ENCODE measurements at regions not wholly inside any gene's neighbourhood (a gene's known extent, or its start where the extent isn't known, plus 50 kb on each side); places are given as distances from the start of the nearest gene placed in this dataset.

DNA sequence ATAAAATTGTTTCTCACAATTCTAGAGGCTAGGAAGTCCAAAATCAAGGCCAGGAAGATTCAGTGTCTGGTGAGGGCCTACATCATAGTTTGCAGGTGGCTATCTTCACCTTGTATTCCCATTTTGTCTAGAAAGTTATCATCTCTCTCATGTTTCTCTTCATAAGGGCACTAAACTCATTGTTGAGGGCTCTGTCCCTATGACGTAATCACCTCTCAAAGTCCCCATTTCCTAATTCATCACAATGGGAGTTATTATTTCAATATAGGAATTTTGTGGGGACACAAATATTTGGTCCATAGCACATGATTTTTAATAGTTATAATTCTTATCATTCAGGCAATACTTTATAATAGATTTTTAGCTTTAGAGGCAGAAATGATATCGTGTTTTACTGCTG, 1509.2 kb upstream of the SEL1L start:
- ATAC-seq (ENCODE audit: insufficient read depth, low FRiP score): no peak
- H3K9ac ChIP-seq (ENCODE audit: insufficient read depth in 1 of 2, low read length in 2 of 2): no peak overlapping the region
- TF ChIP-seq, protein P1, sequence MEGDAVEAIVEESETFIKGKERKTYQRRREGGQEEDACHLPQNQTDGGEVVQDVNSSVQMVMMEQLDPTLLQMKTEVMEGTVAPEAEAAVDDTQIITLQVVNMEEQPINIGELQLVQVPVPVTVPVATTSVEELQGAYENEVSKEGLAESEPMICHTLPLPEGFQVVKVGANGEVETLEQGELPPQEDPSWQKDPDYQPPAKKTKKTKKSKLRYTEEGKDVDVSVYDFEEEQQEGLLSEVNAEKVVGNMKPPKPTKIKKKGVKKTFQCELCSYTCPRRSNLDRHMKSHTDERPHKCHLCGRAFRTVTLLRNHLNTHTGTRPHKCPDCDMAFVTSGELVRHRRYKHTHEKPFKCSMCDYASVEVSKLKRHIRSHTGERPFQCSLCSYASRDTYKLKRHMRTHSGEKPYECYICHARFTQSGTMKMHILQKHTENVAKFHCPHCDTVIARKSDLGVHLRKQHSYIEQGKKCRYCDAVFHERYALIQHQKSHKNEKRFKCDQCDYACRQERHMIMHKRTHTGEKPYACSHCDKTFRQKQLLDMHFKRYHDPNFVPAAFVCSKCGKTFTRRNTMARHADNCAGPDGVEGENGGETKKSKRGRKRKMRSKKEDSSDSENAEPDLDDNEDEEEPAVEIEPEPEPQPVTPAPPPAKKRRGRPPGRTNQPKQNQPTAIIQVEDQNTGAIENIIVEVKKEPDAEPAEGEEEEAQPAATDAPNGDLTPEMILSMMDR (IDR thresholded peaks at IDR 0.05; ENCODE audit: control extremely low read depth, extremely low read depth): no peak
- no peaks in the 10 kb centered on the region for H3K4me1 ChIP-seq (ENCODE audit: control insufficient read depth in 5 of 5, insufficient read depth in 5 of 5, low read length in 5 of 5)
- peaks cover 0 to 2% (median 0%) of the 10 kb centered on the region in 4 donors for H3K9me3 ChIP-seq (ENCODE audit: control insufficient read depth in 4 of 4, insufficient read depth in 3 of 4, low read length in 3 of 4)
- no peak for DNase-seq
- H3K27me3 ChIP-seq (ENCODE audit: control insufficient read depth in 3 of 3, insufficient read depth in 3 of 3, low read length in 2 of 3): no peaks in the 10 kb centered on the region
- no peak overlapping the region for H3K4me3 ChIP-seq
- H3K27ac ChIP-seq (ENCODE audit: low read depth in 1 of 2, low read length in 1 of 2): no peak overlapping the region
- WGBS, 2 donors: 47 to 90% methylated on average over 2 of the region's 2 CpGs
- H3K36me3 ChIP-seq (ENCODE audit: control insufficient read depth in 4 of 4, insufficient read depth in 4 of 4, low read length in 4 of 4): no peaks in the 10 kb centered on the region

GRCh38 chr14:83044001-83044400, 1510.3 kb upstream of the SEL1L start:
- Histone ChIP-seq H3K27ac (ENCODE audit: low read depth in 1 of 2, low read length in 1 of 2) (no peak overlapping the region), H3K9ac (ENCODE audit: insufficient read depth in 1 of 2, low read length in 2 of 2) (no peak overlapping the region), H3K4me3 (no peak overlapping the region), H3K4me1 (ENCODE audit: control insufficient read depth in 5 of 5, insufficient read depth in 5 of 5, low read length in 5 of 5) (no peaks in the 10 kb centered on the region), H3K9me3 (ENCODE audit: control insufficient read depth in 4 of 4, insufficient read depth in 3 of 4, low read length in 3 of 4) (peaks cover 0 to 2% (median 0%) of the 10 kb centered on the region in 4 donors), H3K36me3 (ENCODE audit: control insufficient read depth in 4 of 4, insufficient read depth in 4 of 4, low read length in 4 of 4) (no peaks in the 10 kb centered on the region), H3K27me3 (ENCODE audit: control insufficient read depth in 3 of 3, insufficient read depth in 3 of 3, low read length in 2 of 3) (no peaks in the 10 kb centered on the region)
- TF ChIP-seq, protein P1 (IDR thresholded peaks at IDR 0.05; ENCODE audit: control extremely low read depth, extremely low read depth): no peak
- ATAC-seq (ENCODE audit: insufficient read depth, low FRiP score) (no peak), DNase-seq (no peak)
- 69 to 84% methylated on average over 1 of the region's 1 CpG for WGBS, 2 donors

- DNase-seq (no peak), ATAC-seq (ENCODE audit: insufficient read depth, low FRiP score) (no peak)
- Histone ChIP-seq H3K27me3 (ENCODE audit: control insufficient read depth in 3 of 3, insufficient read depth in 3 of 3, low read length in 2 of 3) (no peaks in the 10 kb centered on the region), H3K9ac (ENCODE audit: insufficient read depth in 1 of 2, low read length in 2 of 2) (no peak overlapping the region), H3K9me3 (ENCODE audit: control insufficient read depth in 4 of 4, insufficient read depth in 3 of 4, low read length in 3 of 4) (no peaks in the 10 kb centered on the region), H3K27ac (ENCODE audit: low read depth in 1 of 2, low read length in 1 of 2) (no peak overlapping the region), H3K4me3 (no peak overlapping the region), H3K4me1 (ENCODE audit: control insufficient read depth in 5 of 5, insufficient read depth in 5 of 5, low read length in 5 of 5) (no peaks in the 10 kb centered on the region), H3K36me3 (ENCODE audit: control insufficient read depth in 4 of 4, insufficient read depth in 4 of 4, low read length in 4 of 4) (no peaks in the 10 kb centered on the region)
- WGBS, 2 donors: 45 to 70% methylated on average over 2 of the region's 2 CpGs
- TF ChIP-seq, protein P1 (IDR thresholded peaks at IDR 0.05; ENCODE audit: control extremely low read depth, extremely low read depth): no peak
Measured at GRCh38 chr14:83047059-83047830, 1513.6 kb upstream of the SEL1L start.
